GM10266 (cell line): ENCODE measurements at regions not wholly inside any gene's neighbourhood (a gene's known extent, or its start where the extent isn't known, plus 50 kb on each side); places are given as distances from the start of the nearest gene placed in this dataset.

Experiments
- DNase-seq: peaks from one replicate; pipeline ENCODE4 v3.0.0; 2012; ENCODE audit errors: extremely low spot score
- CTCF ChIP-seq: IDR thresholded peaks from 2 replicates; pipeline ENCODE4 v1.5.1; 2012; ENCODE audit warnings: mild to moderate bottlenecking, low read depth; ENCODE audit not compliant: control insufficient read depth, insufficient read depth; ENCODE audit errors: missing control alignments

- DNase-seq = no peak
- TF ChIP-seq CTCF = no peak
Measured at GRCh38 chr4:147136310-147136709, 190.6 kb upstream of the TTC29 start.

- no peak for DNase-seq
- no peak for TF ChIP-seq CTCF
Measured at GRCh38 chr4:147136751-147137150, 191.1 kb upstream of the TTC29 start.

DNA sequence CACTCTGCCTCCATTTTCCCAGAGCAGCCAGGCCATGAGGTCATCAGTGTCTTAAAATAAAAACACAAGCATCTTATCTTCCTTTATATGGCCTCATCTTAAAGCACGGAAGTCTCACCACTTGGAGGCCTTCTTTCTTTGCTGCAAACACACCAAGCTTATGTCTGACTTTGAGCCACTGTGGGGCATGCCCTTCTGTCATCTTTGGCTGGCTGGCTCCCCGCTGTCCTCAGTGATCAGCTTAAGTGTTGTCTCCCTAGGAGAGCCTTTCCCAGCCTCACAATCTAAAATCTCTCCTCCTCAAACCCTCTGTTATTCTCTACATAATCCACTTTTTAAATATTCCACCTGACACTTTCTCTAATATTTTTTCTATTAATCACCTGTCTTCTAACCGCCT, 191.6 kb upstream of the TTC29 start:
- DNase-seq = no peak
- TF ChIP-seq CTCF = no peak

DNA sequence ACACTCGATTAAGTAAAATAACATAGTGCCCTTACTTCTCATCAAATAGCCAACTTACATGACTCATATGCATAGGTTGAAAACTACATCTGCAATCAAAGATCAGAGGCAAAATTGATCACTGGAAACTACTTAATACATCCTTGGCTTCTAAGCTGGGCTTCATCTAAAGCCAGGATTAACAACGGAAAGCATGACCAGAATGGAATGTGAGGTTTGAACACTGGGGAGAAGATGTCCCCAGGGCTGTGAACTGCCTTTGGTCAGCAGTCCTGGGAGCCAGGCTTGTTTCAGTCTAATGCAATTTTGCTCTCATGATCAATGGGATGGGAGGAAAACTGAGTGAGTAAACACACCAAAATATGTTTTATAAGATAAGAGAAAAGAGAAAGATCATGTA, 192.5 kb upstream of the TTC29 start:
- DNase-seq = no peak
- TF ChIP-seq CTCF = no peak

GRCh38 chr4:147139455-147140198, 194.0 kb upstream of the TTC29 start:
- no peak for DNase-seq
- TF ChIP-seq CTCF = no peak

DNA sequence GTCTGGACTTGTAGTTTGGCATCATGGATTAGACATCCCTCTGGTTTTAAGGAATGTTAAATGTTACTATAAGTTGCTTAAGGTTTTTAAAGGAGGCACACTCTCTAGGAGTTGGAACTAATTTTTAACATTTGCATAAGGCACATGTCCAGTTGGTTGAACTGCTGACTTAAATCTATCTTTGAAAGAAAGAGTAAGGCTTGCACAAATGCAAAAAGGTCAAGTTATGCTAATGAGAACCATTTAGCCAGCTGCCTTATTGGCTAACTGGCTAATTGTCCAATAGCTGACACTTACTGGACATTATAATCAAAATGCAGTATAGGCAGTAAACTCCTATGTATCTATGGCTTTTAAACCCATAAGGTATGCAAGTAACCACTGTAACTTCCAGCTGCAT, 206.1 kb upstream of the TTC29 start:
- TF ChIP-seq CTCF = no peak
- no peak for DNase-seq

- no peak for DNase-seq
- TF ChIP-seq CTCF = no peak
Measured at GRCh38 chr4:147157860-147158701, 212.4 kb upstream of the TTC29 start.
